ENCODE measurements at regions not wholly inside any gene's neighbourhood (a gene's known extent, or its start where the extent isn't known, plus 50 kb on each side); places are given as distances from the start of the nearest gene placed in this dataset.

DNA sequence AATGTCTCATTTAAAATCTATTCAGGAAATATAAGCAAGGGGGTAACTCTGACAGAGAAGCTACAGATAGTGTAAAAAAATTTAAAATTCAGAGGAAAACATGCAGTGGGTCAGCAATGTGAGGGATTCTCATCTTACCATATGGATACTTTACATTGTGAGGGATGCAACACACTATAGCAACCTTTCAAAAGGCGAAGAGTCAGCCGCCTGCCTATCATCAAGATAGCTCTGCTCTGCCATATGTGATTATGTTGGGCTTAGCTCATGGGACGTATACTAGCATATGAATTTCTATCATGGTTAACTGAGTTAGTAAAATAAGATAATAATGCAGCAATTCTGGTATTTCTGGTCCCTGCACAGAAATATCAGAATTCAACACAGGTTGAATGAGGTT, 130.9 kb downstream of the MAP3K7 start:
- Histone ChIP-seq H3K9me3 (ENCODE audit: insufficient read depth, low read length) (peaks cover 19% of the 10 kb centered on the region; the same call in 1 of the 2 replicates), H3K4me1 (ENCODE audit: insufficient read depth, insufficient read length) (no peaks in the 10 kb centered on the region), H3K27me3 (ENCODE audit: insufficient read depth, insufficient read length) (no peaks in the 10 kb centered on the region), H3K4me3 (ENCODE audit: insufficient read length, low read depth) (no peak overlapping the region), H3K36me3 (ENCODE audit: insufficient read depth, insufficient read length, low read length) (no peaks in the 10 kb centered on the region), H3K9ac (ENCODE audit: insufficient read length, low read depth) (no peak overlapping the region)
- DNase-seq (ENCODE audit: low read depth, low spot score), result no peak
- TF ChIP-seq ZNF274 (IDR thresholded peaks at IDR 0.05; ENCODE audit: low read depth, low read length), result no peak
- TF ChIP-seq YY1 (IDR thresholded peaks at IDR 0.05; ENCODE audit: insufficient read depth, insufficient read length), result no peak
- no peak for TF ChIP-seq SUZ12 (IDR thresholded peaks at IDR 0.05; ENCODE audit: extremely low read depth, insufficient read depth, insufficient read length)

DNA sequence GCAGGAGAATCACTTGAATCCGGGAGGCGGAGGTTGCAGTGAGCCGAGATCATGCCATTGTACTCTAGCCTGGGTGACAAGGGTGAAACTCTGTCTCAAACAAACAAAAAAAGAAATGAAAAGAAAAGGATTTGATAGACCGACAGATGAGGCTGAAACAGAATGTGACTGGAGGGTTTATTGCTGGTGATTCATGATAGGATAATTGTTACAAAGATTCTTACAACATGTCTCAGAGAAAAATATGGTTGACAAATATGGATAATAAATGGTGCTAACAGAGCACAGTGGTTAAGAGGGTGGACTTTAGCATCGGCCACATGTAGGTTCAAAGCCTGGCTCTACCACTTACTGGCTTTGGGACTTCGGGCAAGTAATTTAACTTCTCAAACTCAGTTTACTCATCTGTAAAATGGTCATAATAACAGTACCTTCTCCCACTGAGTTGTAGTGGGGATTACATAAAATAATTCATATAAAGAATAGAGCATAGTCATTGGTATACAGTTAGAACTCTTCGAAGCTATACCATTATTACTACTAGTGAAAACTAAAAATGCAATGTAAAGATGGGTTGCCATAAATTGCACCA, 131.9 kb downstream of the MAP3K7 start:
- TF ChIP-seq ZNF274 (IDR thresholded peaks at IDR 0.05; ENCODE audit: low read depth, low read length) (no peak), YY1 (IDR thresholded peaks at IDR 0.05; ENCODE audit: insufficient read depth, insufficient read length) (no peak), SUZ12 (IDR thresholded peaks at IDR 0.05; ENCODE audit: extremely low read depth, insufficient read depth, insufficient read length) (no peak)

DNA sequence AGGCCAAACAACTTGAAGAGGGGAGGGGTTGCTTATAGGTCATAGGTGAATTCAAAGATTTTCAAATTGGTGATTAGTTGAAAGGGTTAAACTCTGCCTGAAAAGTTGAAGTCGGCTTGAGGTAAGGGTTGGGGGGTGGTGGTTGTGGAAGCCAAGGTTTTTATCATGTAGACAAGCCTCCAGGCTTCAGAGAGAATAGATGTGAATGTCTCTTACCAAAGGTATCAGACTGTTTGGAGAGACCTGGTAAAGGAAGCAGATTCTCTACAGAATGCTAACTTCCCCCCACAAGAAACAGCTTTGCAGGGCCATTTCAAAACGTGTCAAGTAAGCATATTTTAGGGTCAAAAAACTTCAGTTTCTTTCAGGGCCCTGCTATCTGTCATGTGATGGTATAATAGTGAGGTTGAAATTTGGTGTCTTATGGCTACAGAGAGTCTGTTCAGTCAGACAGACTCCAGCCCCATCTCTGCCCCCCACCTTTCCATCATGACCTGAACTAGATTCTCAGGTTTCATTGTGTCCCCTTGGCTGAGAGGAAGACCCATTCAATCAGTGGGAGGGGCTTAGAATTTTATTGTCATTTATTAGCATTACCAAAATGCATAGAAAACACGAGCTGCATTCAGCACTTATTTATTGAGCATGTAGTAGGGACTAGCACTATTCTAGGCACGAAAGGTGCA, 136.5 kb downstream of the MAP3K7 start:
- Histone ChIP-seq H3K4me3 (ENCODE audit: insufficient read length, low read depth) (no peak overlapping the region), H3K9ac (ENCODE audit: insufficient read length, low read depth) (no peak overlapping the region), H3K4me1 (ENCODE audit: insufficient read depth, insufficient read length) (no peaks in the 10 kb centered on the region), H3K27me3 (ENCODE audit: insufficient read depth, insufficient read length) (no peaks in the 10 kb centered on the region), H3K9me3 (ENCODE audit: insufficient read depth, low read length) (no peaks in the 10 kb centered on the region), H3K36me3 (ENCODE audit: insufficient read depth, insufficient read length, low read length) (no peaks in the 10 kb centered on the region)
- DNase-seq (ENCODE audit: low read depth, low spot score), result no peak
- TF ChIP-seq ZNF274 (IDR thresholded peaks at IDR 0.05; ENCODE audit: low read depth, low read length) (no peak), YY1 (IDR thresholded peaks at IDR 0.05; ENCODE audit: insufficient read depth, insufficient read length) (no peak), SUZ12 (IDR thresholded peaks at IDR 0.05; ENCODE audit: extremely low read depth, insufficient read depth, insufficient read length) (no peak)

More for the DNA sequence above, 131.9 kb downstream of the MAP3K7 start:
- DNase-seq (ENCODE audit: low read depth, low spot score), result no peak
- Histone ChIP-seq H3K9me3 (ENCODE audit: insufficient read depth, low read length) (peaks cover 11% of the 10 kb centered on the region; the same call in 1 of the 2 replicates), H3K9ac (ENCODE audit: insufficient read length, low read depth) (no peak overlapping the region), H3K4me1 (ENCODE audit: insufficient read depth, insufficient read length) (no peaks in the 10 kb centered on the region), H3K4me3 (ENCODE audit: insufficient read length, low read depth) (no peak overlapping the region), H3K36me3 (ENCODE audit: insufficient read depth, insufficient read length, low read length) (no peaks in the 10 kb centered on the region), H3K27me3 (ENCODE audit: insufficient read depth, insufficient read length) (no peaks in the 10 kb centered on the region)

DNA sequence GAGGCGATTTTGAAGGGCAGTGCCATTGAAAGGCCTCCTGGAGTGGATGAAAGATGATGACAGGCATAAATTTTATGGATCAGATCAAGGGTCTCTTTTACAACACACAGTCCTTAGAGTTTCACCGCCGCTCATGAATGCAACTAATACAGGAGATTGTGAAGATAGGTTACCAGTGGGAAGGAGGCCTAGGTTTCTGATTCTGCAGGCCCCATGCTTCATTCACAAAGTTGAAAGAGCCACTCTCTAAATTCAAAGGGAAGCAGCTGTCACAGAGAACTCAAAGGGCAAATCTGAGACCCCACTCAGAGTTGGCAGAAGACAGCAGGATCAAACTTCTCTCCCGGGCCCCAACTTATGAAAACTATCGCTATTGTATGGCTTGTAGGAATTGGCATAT, 137.6 kb downstream of the MAP3K7 start:
- no peak for DNase-seq (ENCODE audit: low read depth, low spot score)
- TF ChIP-seq ZNF274 (IDR thresholded peaks at IDR 0.05; ENCODE audit: low read depth, low read length), result no peak
- TF ChIP-seq SUZ12 (IDR thresholded peaks at IDR 0.05; ENCODE audit: extremely low read depth, insufficient read depth, insufficient read length), result no peak
- TF ChIP-seq YY1 (IDR thresholded peaks at IDR 0.05; ENCODE audit: insufficient read depth, insufficient read length), result no peak
- Histone ChIP-seq H3K27me3 (ENCODE audit: insufficient read depth, insufficient read length) (no peaks in the 10 kb centered on the region), H3K4me1 (ENCODE audit: insufficient read depth, insufficient read length) (no peaks in the 10 kb centered on the region), H3K4me3 (ENCODE audit: insufficient read length, low read depth) (no peak overlapping the region), H3K9ac (ENCODE audit: insufficient read length, low read depth) (no peak overlapping the region), H3K36me3 (ENCODE audit: insufficient read depth, insufficient read length, low read length) (no peaks in the 10 kb centered on the region), H3K9me3 (ENCODE audit: insufficient read depth, low read length) (no peaks in the 10 kb centered on the region)

DNA sequence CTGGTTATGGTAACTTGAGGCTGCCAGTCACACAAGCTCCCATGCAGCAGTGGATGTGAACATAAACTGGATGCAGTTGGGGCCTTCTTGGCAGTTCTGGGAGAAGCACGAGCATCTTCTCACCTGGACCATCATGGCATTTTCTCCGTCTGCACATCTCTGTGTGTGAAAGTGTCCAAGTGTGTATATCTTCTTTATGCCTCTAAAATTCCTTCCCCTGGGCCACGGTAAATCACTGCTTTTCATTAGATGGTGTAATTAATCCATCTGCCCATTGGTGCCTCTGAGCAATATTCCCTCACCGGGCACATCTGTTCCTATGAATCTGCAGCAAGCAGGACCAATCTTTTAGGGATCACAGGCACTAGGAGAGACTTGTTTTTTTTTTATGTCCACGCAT, 138.0 kb downstream of the MAP3K7 start:
- Histone ChIP-seq H3K9me3 (ENCODE audit: insufficient read depth, low read length) (no peaks in the 10 kb centered on the region), H3K27me3 (ENCODE audit: insufficient read depth, insufficient read length) (no peaks in the 10 kb centered on the region), H3K9ac (ENCODE audit: insufficient read length, low read depth) (no peak overlapping the region), H3K4me3 (ENCODE audit: insufficient read length, low read depth) (no peak overlapping the region), H3K36me3 (ENCODE audit: insufficient read depth, insufficient read length, low read length) (no peaks in the 10 kb centered on the region), H3K4me1 (ENCODE audit: insufficient read depth, insufficient read length) (no peaks in the 10 kb centered on the region)
- TF ChIP-seq SUZ12 (IDR thresholded peaks at IDR 0.05; ENCODE audit: extremely low read depth, insufficient read depth, insufficient read length) (no peak), ZNF274 (IDR thresholded peaks at IDR 0.05; ENCODE audit: low read depth, low read length) (no peak), YY1 (IDR thresholded peaks at IDR 0.05; ENCODE audit: insufficient read depth, insufficient read length) (no peak)
- DNase-seq (ENCODE audit: low read depth, low spot score), result no peak

DNA sequence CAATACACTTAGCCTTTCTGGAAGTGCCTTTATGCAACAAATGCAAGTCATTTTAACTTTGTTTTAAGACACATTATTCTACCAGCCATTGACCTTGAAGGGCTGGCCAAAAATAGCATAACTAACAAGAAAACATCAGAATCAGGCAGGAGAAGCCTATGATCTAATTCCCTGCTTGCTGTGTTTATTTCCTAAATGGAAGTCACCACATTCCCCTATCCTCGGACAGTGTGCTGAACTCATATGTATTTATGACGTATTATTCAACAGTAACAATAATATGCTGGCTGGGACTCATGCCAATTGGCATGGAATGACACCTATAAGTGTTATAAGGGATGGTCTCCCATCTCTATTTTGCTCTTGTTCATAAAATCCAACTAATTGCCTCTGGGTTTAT, 140.7 kb downstream of the MAP3K7 start:
- no peak overlapping the region for H3K4me3 ChIP-seq (ENCODE audit: insufficient read length, low read depth)
- no peak for TF ChIP-seq YY1 (IDR thresholded peaks at IDR 0.05; ENCODE audit: insufficient read depth, insufficient read length)
- TF ChIP-seq SUZ12 (IDR thresholded peaks at IDR 0.05; ENCODE audit: extremely low read depth, insufficient read depth, insufficient read length), result no peak
- no peak for TF ChIP-seq ZNF274 (IDR thresholded peaks at IDR 0.05; ENCODE audit: low read depth, low read length)
- no peaks in the 10 kb centered on the region for H3K9me3 ChIP-seq (ENCODE audit: insufficient read depth, low read length)
- H3K4me1 ChIP-seq (ENCODE audit: insufficient read depth, insufficient read length), result no peaks in the 10 kb centered on the region
- DNase-seq (ENCODE audit: low read depth, low spot score), result no peak
- no peaks in the 10 kb centered on the region for H3K36me3 ChIP-seq (ENCODE audit: insufficient read depth, insufficient read length, low read length)
- no peaks in the 10 kb centered on the region for H3K27me3 ChIP-seq (ENCODE audit: insufficient read depth, insufficient read length)
- H3K9ac ChIP-seq (ENCODE audit: insufficient read length, low read depth), result no peak overlapping the region

DNA sequence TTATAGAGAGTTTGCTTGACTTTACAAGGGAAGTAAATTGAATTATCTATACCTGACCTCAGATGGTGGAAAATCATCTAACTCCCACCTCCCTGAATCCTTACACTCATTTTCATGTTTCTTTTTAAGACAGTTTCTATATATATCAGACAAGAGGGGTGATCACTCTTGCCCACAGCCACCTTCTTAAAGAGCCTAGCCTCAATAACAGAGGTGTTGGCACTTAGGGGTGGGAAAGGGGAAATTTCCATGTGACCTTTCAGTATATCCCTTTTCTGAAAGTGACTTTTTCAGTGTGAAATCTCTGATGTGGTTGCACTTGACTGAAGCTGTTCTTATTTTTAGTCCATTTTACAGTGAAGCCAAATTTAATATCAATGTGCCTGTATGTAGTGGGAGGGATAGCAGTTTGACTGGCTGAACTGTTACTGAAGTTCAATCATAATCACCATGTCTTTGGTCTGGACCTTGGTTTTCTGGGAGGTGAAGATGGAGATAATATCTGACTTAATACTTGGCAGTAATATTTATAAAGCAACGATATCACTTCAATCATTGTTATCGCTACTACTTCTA, 141.3 kb downstream of the MAP3K7 start:
- no peaks in the 10 kb centered on the region for H3K36me3 ChIP-seq (ENCODE audit: insufficient read depth, insufficient read length, low read length)
- H3K4me1 ChIP-seq (ENCODE audit: insufficient read depth, insufficient read length), result no peaks in the 10 kb centered on the region
- no peaks in the 10 kb centered on the region for H3K9me3 ChIP-seq (ENCODE audit: insufficient read depth, low read length)
- no peaks in the 10 kb centered on the region for H3K27me3 ChIP-seq (ENCODE audit: insufficient read depth, insufficient read length)
- no peak overlapping the region for H3K4me3 ChIP-seq (ENCODE audit: insufficient read length, low read depth)
- TF ChIP-seq YY1 (IDR thresholded peaks at IDR 0.05; ENCODE audit: insufficient read depth, insufficient read length), result no peak
- TF ChIP-seq SUZ12 (IDR thresholded peaks at IDR 0.05; ENCODE audit: extremely low read depth, insufficient read depth, insufficient read length), result no peak
- TF ChIP-seq ZNF274 (IDR thresholded peaks at IDR 0.05; ENCODE audit: low read depth, low read length), result no peak
- no peak for DNase-seq (ENCODE audit: low read depth, low spot score)
- no peak overlapping the region for H3K9ac ChIP-seq (ENCODE audit: insufficient read length, low read depth)
